ENCODE measurements at regions not wholly inside any gene's neighbourhood (a gene's known extent, or its start where the extent isn't known, plus 50 kb on each side); places are given as distances from the start of the nearest gene placed in this dataset.

DNA sequence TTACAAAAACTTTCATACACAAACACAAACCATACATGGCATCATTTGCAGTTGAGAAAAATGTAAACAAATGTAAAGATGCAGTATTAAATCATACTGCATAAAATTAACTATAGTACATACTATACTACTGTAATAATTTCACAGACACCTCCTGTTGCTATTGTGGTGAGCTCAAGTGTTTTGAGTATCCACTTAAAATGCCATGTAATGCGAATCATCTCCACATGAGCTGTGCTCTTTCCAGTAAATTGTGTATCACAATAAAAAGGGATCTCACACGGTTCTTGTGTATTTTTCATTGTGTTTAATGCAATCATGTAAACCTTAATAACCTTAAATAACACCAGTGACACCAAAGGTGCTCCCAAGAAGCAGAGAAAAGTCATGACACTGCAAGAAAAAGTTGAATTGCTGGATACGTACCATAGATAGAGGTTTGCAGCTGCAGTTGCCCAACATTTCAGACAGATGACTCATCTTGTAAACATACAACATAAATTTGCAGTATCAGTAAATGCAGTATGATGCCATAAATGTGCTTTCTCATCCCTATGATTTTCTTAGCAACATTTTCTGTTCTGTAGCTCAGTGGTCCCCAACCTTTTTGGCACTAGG is 166.6 kb downstream of the RAP2A start:
- intact Hi-C loops (cut with DNase I; ENCODE audit: low total_unique reads) = no loop called here
- no peak overlapping the region for H3K4me3 ChIP-seq
- no peaks in the 10 kb centered on the region for H3K36me3 ChIP-seq
- H3K27me3 ChIP-seq = no peaks in the 10 kb centered on the region
- DNase-seq = no peak
- TF ChIP-seq, protein P1, sequence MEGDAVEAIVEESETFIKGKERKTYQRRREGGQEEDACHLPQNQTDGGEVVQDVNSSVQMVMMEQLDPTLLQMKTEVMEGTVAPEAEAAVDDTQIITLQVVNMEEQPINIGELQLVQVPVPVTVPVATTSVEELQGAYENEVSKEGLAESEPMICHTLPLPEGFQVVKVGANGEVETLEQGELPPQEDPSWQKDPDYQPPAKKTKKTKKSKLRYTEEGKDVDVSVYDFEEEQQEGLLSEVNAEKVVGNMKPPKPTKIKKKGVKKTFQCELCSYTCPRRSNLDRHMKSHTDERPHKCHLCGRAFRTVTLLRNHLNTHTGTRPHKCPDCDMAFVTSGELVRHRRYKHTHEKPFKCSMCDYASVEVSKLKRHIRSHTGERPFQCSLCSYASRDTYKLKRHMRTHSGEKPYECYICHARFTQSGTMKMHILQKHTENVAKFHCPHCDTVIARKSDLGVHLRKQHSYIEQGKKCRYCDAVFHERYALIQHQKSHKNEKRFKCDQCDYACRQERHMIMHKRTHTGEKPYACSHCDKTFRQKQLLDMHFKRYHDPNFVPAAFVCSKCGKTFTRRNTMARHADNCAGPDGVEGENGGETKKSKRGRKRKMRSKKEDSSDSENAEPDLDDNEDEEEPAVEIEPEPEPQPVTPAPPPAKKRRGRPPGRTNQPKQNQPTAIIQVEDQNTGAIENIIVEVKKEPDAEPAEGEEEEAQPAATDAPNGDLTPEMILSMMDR (IDR thresholded peaks at IDR 0.05) = no peak
- no peaks in the 10 kb centered on the region for H3K4me1 ChIP-seq
- peaks cover 0 to 9% (median 0%) of the 10 kb centered on the region in 3 donors for H3K9me3 ChIP-seq
- H3K27ac ChIP-seq = no peak overlapping the region

DNA sequence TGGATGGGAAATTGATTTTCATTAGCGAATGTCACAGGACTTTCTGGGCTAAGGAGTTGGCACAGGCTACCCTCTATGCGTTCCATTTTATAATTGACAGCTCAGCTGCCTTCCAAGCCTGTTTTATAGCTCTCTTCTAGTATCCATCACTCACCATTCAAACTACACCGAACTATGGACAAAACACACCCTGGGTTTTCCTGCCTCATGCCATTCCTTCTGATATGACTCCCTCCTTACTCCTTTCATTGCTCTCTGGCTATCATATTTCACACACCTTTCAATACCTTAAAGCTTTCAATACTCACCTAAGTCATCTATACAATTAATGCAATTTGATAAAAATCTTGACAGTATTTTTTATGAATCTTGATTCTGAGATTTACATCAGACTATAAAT is 181.3 kb downstream of the RAP2A start:
- Histone ChIP-seq H3K4me3 (no peak overlapping the region), H3K4me1 (no peaks in the 10 kb centered on the region), H3K36me3 (no peaks in the 10 kb centered on the region), H3K27ac (no peak overlapping the region), H3K9me3 (no peaks in the 10 kb centered on the region), H3K27me3 (no peaks in the 10 kb centered on the region)
- DNase-seq = no peak
- intact Hi-C loops (cut with DNase I; ENCODE audit: low total_unique reads) = no loop called here
- TF ChIP-seq, protein P1 (IDR thresholded peaks at IDR 0.05) = no peak

DNA sequence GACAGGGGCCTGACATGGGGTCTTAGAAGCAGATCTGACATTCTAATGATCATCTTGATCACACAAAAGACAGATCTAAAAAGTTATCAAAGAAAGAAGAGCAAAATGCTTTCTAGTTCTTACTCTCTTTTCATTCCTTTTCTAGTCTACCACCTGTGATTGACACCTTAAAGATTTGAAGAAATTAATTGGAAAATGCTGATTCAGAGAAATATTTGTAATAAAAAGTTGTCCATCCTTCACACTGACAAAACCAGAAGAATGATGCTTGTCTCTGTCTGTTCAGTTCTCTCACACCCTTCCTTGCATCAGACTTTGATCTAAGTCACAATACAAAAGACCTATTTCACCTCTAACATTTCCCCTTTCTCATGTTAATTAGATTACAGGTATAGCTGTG is 182.4 kb downstream of the RAP2A start:
- Histone ChIP-seq H3K9me3 (no peaks in the 10 kb centered on the region), H3K36me3 (no peaks in the 10 kb centered on the region), H3K27ac (no peak overlapping the region), H3K4me1 (no peaks in the 10 kb centered on the region), H3K4me3 (no peak overlapping the region), H3K27me3 (no peaks in the 10 kb centered on the region)
- intact Hi-C loops (cut with DNase I; ENCODE audit: low total_unique reads) = no loop called here
- TF ChIP-seq, protein P1 (IDR thresholded peaks at IDR 0.05) = no peak
- DNase-seq = no peak

DNA sequence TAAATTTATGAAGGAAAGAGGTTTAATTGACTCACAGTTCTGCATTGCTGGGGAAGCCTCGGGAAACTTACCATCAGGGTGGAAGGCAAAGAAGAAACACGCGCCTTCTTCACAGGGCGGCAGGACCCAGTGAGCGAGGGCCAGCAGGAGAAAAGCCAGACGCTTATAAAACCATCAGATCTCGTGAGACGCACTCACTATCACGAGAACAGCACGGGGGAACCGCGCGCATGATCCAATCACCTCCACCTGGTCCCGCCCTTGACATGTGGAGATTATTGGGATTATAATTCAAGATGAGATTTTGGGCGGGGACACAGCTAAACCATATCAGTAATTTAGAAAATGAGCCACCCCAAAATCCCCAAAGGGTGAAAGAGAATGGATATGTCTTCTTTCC is 187.1 kb downstream of the RAP2A start:
- H3K4me3 ChIP-seq = no peak overlapping the region
- no peaks in the 10 kb centered on the region for H3K9me3 ChIP-seq
- no peaks in the 10 kb centered on the region for H3K36me3 ChIP-seq
- intact Hi-C loops (cut with DNase I; ENCODE audit: low total_unique reads) = no loop called here
- no peak for DNase-seq
- no peaks in the 10 kb centered on the region for H3K27me3 ChIP-seq
- H3K27ac ChIP-seq = no peak overlapping the region
- no peaks in the 10 kb centered on the region for H3K4me1 ChIP-seq
- TF ChIP-seq, protein P1 (IDR thresholded peaks at IDR 0.05) = no peak

DNA sequence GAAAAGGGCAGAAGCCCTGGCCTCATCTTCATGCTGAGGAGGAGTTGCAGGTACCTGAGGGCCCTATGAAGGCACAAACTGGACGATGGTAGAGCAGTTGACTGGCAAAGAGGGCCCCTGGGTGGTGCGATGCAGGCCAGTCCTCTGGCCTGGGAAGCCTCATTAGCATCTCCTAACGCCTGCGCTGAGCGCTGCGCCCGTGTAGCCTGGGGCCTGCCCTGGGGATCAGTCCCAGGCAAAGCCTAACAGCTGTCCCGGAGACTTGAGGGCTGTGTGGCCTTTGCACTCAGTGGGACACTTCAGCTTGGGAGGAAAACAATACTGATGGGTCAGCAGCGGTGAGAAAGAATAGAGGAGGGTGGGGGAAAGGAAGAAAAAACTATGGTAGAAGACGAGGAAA is 187.7 kb downstream of the RAP2A start:
- intact Hi-C loops (cut with DNase I; ENCODE audit: low total_unique reads) = no loop called here
- H3K4me3 ChIP-seq = no peak overlapping the region
- H3K27me3 ChIP-seq = no peaks in the 10 kb centered on the region
- H3K9me3 ChIP-seq = no peaks in the 10 kb centered on the region
- no peaks in the 10 kb centered on the region for H3K4me1 ChIP-seq
- DNase-seq = no peak
- no peak overlapping the region for H3K27ac ChIP-seq
- no peaks in the 10 kb centered on the region for H3K36me3 ChIP-seq
- TF ChIP-seq, protein P1 (IDR thresholded peaks at IDR 0.05) = no peak

DNA sequence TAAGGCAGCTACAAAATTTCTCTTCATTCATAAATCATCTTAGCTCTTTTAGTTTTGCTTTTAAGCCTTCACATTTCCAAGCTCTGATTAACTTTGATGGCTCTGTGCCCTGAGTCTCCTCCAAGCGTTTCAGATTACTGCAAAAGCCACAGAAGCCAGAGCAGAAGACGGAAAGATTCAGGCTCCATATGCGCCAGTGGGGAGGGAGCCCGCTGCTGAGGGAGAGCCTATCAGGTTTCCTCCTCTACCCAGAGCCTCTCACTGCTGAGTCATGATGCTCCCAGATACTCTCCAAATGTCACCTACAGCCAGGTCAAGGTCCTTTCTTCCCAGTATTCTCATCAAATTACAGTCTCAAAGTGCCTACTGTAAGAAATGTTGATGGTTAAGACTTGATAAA is 193.6 kb downstream of the RAP2A start:
- Histone ChIP-seq H3K36me3 (no peaks in the 10 kb centered on the region), H3K4me3 (no peak overlapping the region), H3K9me3 (peaks cover 0 to 7% (median 5%) of the 10 kb centered on the region in 3 donors), H3K4me1 (peaks cover 0 to 3% (median 0%) of the 10 kb centered on the region in 4 donors), H3K27me3 (no peaks in the 10 kb centered on the region), H3K27ac (no peak overlapping the region)
- peak; percentile 62 to 70 for DNase-seq
- TF ChIP-seq, protein P1 (IDR thresholded peaks at IDR 0.05) = no peak
- intact Hi-C loops (cut with DNase I; ENCODE audit: low total_unique reads) = no loop called here
